RWPE1 (cell line): ENCODE measurements at regions not wholly inside any gene's neighbourhood (a gene's known extent, or its start where the extent isn't known, plus 50 kb on each side); places are given as distances from the start of the nearest gene placed in this dataset.
A peak's percentile ranks its signal among the peaks of the same experiment; 100 is the strongest.

Experiments used
- CTCF ChIA-PET: fragments of 350-600 bp; sonication (Branson Sonifier 250); formaldehyde crosslinking; extraction: SDS; loops from one replicate; lab custom pipeline; 2021; lab: Yijun Ruan, JAX
- POLR2A ChIA-PET: fragments of 400-600 bp; formaldehyde crosslinking; extraction: SDS; loops from one replicate; lab custom pipeline; 2020; ENCODE audit warnings: antibody characterized with exemption; ENCODE audit not compliant: low non-redundant PET; lab: Yijun Ruan, JAX
- DNase-seq: peaks from one replicate; pipeline ENCODE4 v3.0.0; 2012; ENCODE audit warnings: low spot score
- H3K27ac ChIP-seq: fragments of 450-650 bp; 2 replicates; pipeline ENCODE4 v1.5.1; 2017
- CTCF ChIP-seq: fragments of 450-650 bp; conservative IDR thresholded peaks from 2 replicates; pipeline ENCODE4 v1.5.1; 2017; ENCODE audit warnings: low read depth, mild to moderate bottlenecking

- POLR2A ChIA-PET, result no interaction called here
- CTCF ChIA-PET, result interaction anchor here (0.5 to 0.6 kb wide), 2 partner anchors 13 to 1292 kb away, joined by 4 to 7 read pairs; no protein-coding TSS in a partner anchor
- DNase-seq, result peak; percentile 46
- H3K27ac ChIP-seq, result no peak overlapping the region
- TF ChIP-seq CTCF, result no peak
These were observed 297.7 kb downstream of the CDC5L start for GRCh38 chr6:44685213-44685612.

GRCh38 chr6:44696099-44696498 lies 308.6 kb downstream of the CDC5L start:
- DNase-seq, result no peak
- no peak overlapping the region for H3K27ac ChIP-seq
- no peak for TF ChIP-seq CTCF
- POLR2A ChIA-PET, result no interaction called here
- CTCF ChIA-PET, result no interaction called here

GRCh38 chr6:44696686-44697085 lies 309.2 kb downstream of the CDC5L start:
- no peak overlapping the region for H3K27ac ChIP-seq
- ChIA-PET CTCF (no interaction called here), POLR2A (no interaction called here)
- DNase-seq, result no peak
- no peak for TF ChIP-seq CTCF

GRCh38 chr6:44697327-44697726 lies 309.8 kb downstream of the CDC5L start:
- no peak for DNase-seq
- no peak for TF ChIP-seq CTCF
- CTCF ChIA-PET, result interaction anchor here (0.6 kb wide), 1 partner anchor 120 kb away, joined by 3 read pairs; no protein-coding TSS in a partner anchor

GRCh38 chr6:44698602-44699001 lies 311.1 kb downstream of the CDC5L start:
- no peak overlapping the region for H3K27ac ChIP-seq
- ChIA-PET POLR2A (no interaction called here), CTCF (no interaction called here)
- DNase-seq, result no peak
- TF ChIP-seq CTCF, result no peak

More at GRCh38 chr6:44697327-44697726, 309.8 kb downstream of the CDC5L start:
- POLR2A ChIA-PET, result no interaction called here
- no peak overlapping the region for H3K27ac ChIP-seq

GRCh38 chr6:44699082-44699481 lies 311.6 kb downstream of the CDC5L start:
- ChIA-PET POLR2A (no interaction called here), CTCF (interaction anchor here (0.7 kb wide), 1 partner anchor 169 kb away, joined by 3 read pairs; no protein-coding TSS in a partner anchor)
- no peak overlapping the region for H3K27ac ChIP-seq
- no peak for TF ChIP-seq CTCF
- no peak for DNase-seq

- no peak for DNase-seq
- H3K27ac ChIP-seq, result no peak overlapping the region
- CTCF ChIA-PET, result interaction anchor here (0.5 to 0.7 kb wide), 2 partner anchors 156 to 170 kb away, joined by 3 read pairs; no protein-coding TSS in a partner anchor
- POLR2A ChIA-PET, result no interaction called here
- no peak for TF ChIP-seq CTCF
These were observed 312.3 kb downstream of the CDC5L start for GRCh38 chr6:44699851-44700250.
